NT2/D1 (cell line): ENCODE measurements at regions not wholly inside any gene's neighbourhood (a gene's known extent, or its start where the extent isn't known, plus 50 kb on each side); places are given as distances from the start of the nearest gene placed in this dataset.

Experiments used
- DNase-seq: peaks from one replicate; pipeline ENCODE4 v3.0.0-alpha.2; 2011; ENCODE audit warnings: low read depth, low spot score
- H3K27me3 ChIP-seq: 2 replicates; pipeline ENCODE4 v1.6.0; 2011; ENCODE audit warnings: mild to moderate bottlenecking; ENCODE audit not compliant: insufficient read length, insufficient read depth
- H3K36me3 ChIP-seq: 2 replicates; pipeline ENCODE4 v1.6.1; 2011; ENCODE audit warnings: mild to moderate bottlenecking, low read length, mixed read lengths; ENCODE audit not compliant: insufficient read depth, insufficient read length
- H3K4me1 ChIP-seq: 2 replicates; pipeline ENCODE4 v1.5.1; 2011; ENCODE audit not compliant: insufficient read depth, insufficient read length
- H3K4me3 ChIP-seq: 2 replicates; pipeline ENCODE4 v1.5.1; 2011; ENCODE audit warnings: low read depth; ENCODE audit not compliant: insufficient read length
- H3K9ac ChIP-seq: 2 replicates; pipeline ENCODE4 v1.6.0; 2011; ENCODE audit warnings: low read depth; ENCODE audit not compliant: insufficient read length
- H3K9me3 ChIP-seq: 2 replicates; pipeline ENCODE4 v1.5.1; 2011; ENCODE audit warnings: mild to moderate bottlenecking, low read length; ENCODE audit not compliant: insufficient read depth
- SUZ12 ChIP-seq: IDR thresholded peaks from 2 replicates; pipeline ENCODE4 v1.6.1; 2011; ENCODE audit not compliant: insufficient read length, insufficient read depth; ENCODE audit errors: extremely low read depth
- YY1 ChIP-seq: IDR thresholded peaks from 2 replicates; pipeline ENCODE4 v1.6.1; 2011; ENCODE audit not compliant: insufficient read length, insufficient read depth
- ZNF274 ChIP-seq: IDR thresholded peaks from 2 replicates; pipeline ENCODE4 v1.6.1; 2011; ENCODE audit warnings: mild to moderate bottlenecking, low read depth, low read length

DNA sequence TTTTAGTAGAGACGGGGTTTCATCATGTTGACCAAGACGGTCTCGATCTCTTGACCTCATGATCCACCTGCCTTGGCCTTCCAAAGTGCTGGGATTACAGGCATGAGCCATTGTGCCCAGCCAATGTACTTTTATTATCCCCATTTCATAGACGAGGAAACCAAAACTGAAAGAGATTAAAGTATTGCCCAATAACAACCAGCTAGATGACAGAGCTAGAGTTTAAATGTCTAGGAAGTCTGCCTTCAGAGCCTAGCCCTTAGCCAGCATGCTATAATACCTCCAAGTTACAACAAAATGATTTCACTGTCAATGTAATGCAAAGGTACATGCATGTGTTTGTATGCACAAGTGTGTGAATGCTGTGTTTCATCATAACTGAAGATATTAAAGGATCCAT, 389.4 kb upstream of the RBMS3 start:
- Histone ChIP-seq H3K4me3 (no peak overlapping the region), H3K4me1 (no peaks in the 10 kb centered on the region), H3K27me3 (no peaks in the 10 kb centered on the region)

DNA sequence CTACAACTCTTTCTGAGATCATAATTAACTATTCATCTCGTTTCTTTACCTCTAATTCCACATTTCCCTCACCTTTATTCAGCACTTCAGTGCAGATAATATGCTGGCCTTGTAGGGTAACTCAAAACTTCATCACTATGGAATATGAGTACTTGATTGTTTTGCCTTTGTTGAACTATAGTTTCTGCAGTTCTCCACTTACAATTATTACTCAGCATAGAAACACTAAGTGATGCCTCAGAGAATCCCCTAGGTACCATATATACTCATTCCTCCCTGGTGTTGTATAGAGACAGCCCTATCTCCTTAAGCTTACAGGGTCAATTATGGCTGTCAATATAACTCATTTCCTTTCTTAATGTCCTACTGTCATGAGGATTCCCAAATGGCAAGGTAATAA, 380.6 kb upstream of the RBMS3 start:
- no peak for DNase-seq
- Histone ChIP-seq H3K27me3 (no peaks in the 10 kb centered on the region), H3K9ac (no peak overlapping the region), H3K9me3 (peaks cover 10% of the 10 kb centered on the region; the same call in 1 of the 2 replicates), H3K36me3 (no peaks in the 10 kb centered on the region), H3K4me1 (no peaks in the 10 kb centered on the region), H3K4me3 (no peak overlapping the region)
- TF ChIP-seq SUZ12 (no peak), ZNF274 (no peak), YY1 (no peak)

More for the DNA sequence above, 389.4 kb upstream of the RBMS3 start:
- DNase-seq: no peak
- H3K9ac ChIP-seq: no peak overlapping the region
- no peaks in the 10 kb centered on the region for H3K36me3 ChIP-seq
- TF ChIP-seq SUZ12 (no peak), YY1 (no peak), ZNF274 (no peak)
- H3K9me3 ChIP-seq: no peaks in the 10 kb centered on the region

- Histone ChIP-seq H3K4me3 (no peak overlapping the region), H3K36me3 (no peaks in the 10 kb centered on the region), H3K9me3 (peaks cover 10% of the 10 kb centered on the region; the same call in 1 of the 2 replicates), H3K9ac (no peak overlapping the region), H3K27me3 (no peaks in the 10 kb centered on the region), H3K4me1 (no peaks in the 10 kb centered on the region)
- TF ChIP-seq SUZ12 (no peak), YY1 (no peak), ZNF274 (no peak)
- no peak for DNase-seq
Observed at GRCh38 chr3:28901018-28901417, 379.9 kb upstream of the RBMS3 start.

- Histone ChIP-seq H3K4me3 (no peak overlapping the region), H3K4me1 (no peaks in the 10 kb centered on the region), H3K9me3 (peaks cover 6% of the 10 kb centered on the region; the same call in 1 of the 2 replicates), H3K36me3 (no peaks in the 10 kb centered on the region), H3K9ac (no peak overlapping the region), H3K27me3 (no peaks in the 10 kb centered on the region)
- DNase-seq: no peak
- TF ChIP-seq YY1 (no peak), ZNF274 (no peak), SUZ12 (no peak)
Observed at GRCh38 chr3:28903171-28903601, 377.7 kb upstream of the RBMS3 start.

DNA sequence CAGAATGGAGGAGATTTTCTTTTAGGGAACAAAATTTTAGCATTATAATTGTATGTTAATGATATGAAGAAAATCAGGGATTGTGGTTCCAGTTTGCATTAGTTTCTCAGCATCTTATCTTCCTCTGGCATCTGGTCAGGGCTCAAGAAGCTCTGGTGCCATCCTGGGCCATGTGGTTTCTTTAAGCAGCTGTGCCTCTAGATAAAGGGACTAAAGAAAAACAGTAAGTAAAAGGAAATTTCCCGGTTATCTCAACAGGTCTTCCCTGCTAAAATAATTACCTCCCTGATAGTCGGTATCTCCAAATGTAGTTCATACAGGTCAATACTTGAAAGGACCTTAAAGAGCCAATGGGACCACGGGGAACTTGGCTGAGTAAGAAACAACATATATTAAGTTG, 375.1 kb upstream of the RBMS3 start:
- Histone ChIP-seq H3K4me3 (no peak overlapping the region), H3K36me3 (no peaks in the 10 kb centered on the region), H3K4me1 (no peaks in the 10 kb centered on the region), H3K9ac (no peak overlapping the region), H3K27me3 (no peaks in the 10 kb centered on the region), H3K9me3 (peaks cover 6% of the 10 kb centered on the region; the same call in 1 of the 2 replicates)
- no peak for DNase-seq
- TF ChIP-seq ZNF274: no peak
- no peak for TF ChIP-seq YY1
- no peak for TF ChIP-seq SUZ12

GRCh38 chr3:28906561-28907310, 374.1 kb upstream of the RBMS3 start:
- TF ChIP-seq YY1 (no peak), ZNF274 (no peak), SUZ12 (no peak)
- H3K4me1 ChIP-seq: no peaks in the 10 kb centered on the region
- no peak for DNase-seq
- H3K9ac ChIP-seq: no peak overlapping the region
- no peak overlapping the region for H3K4me3 ChIP-seq
- peaks cover 6% of the 10 kb centered on the region; the same call in 1 of the 2 replicates for H3K9me3 ChIP-seq
- H3K36me3 ChIP-seq: no peaks in the 10 kb centered on the region
- no peaks in the 10 kb centered on the region for H3K27me3 ChIP-seq

DNA sequence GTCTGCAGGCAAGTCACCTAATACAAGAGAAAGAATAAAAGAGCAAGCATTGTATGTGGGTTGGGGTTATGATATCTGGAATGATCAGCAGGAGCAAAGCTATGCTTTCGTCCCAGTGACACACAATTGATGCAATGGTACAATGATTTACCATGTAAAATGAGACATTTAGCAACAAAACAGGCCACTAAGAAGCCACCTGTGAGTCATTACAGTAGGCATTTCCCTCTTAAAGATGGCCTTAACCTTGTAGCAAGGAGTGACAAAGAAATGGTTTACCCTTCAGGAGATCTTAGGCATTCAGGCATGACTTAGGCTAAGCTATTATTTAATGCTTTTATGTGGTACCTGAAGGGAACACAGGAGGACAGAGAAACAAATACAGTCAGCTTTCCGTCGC, 373.3 kb upstream of the RBMS3 start:
- Histone ChIP-seq H3K9ac (no peak overlapping the region), H3K9me3 (peaks cover 6% of the 10 kb centered on the region; the same call in 1 of the 2 replicates), H3K27me3 (no peaks in the 10 kb centered on the region), H3K4me3 (no peak overlapping the region), H3K4me1 (no peaks in the 10 kb centered on the region), H3K36me3 (no peaks in the 10 kb centered on the region)
- no peak for DNase-seq
- no peak for TF ChIP-seq ZNF274
- no peak for TF ChIP-seq YY1
- TF ChIP-seq SUZ12: no peak
